ENCODE measurements at regions not wholly inside any gene's neighbourhood (a gene's known extent, or its start where the extent isn't known, plus 50 kb on each side); places are given as distances from the start of the nearest gene placed in this dataset.
A peak's percentile ranks its signal among the peaks of the same experiment; 100 is the strongest.

GRCh38 chr7:155913291-155913690 is 101.0 kb upstream of the SHH start:
- TF ChIP-seq CTCF (IDR thresholded peaks at IDR 0.05) (no peak), POLR2A (IDR thresholded peaks at IDR 0.05) (no peak)
- intact Hi-C loops (cut with DNase I), result no loop called here
- 78 to 84% methylated on average over 7 of the region's 7 CpGs for WGBS, 2 donors
- Histone ChIP-seq H3K4me3 (replicated peaks in 1 of 3) (no peak overlapping the region), H3K36me3 (no peaks in the 10 kb centered on the region), H3K4me1 (peaks cover 0 to under 1% of the 10 kb centered on the region in 2 donors), H3K27me3 (no peaks in the 10 kb centered on the region), H3K27ac (no peak overlapping the region), H3K9me3 (no peaks in the 10 kb centered on the region)
- no peak for DNase-seq

GRCh38 chr7:155911471-155912105 is 99.3 kb upstream of the SHH start:
- no peak for DNase-seq
- intact Hi-C loops (cut with DNase I), result no loop called here
- H3K4me3 ChIP-seq (replicated peaks in 1 of 3), result no peak overlapping the region
- no peaks in the 10 kb centered on the region for H3K27me3 ChIP-seq
- H3K4me1 ChIP-seq, result peaks cover 0 to 12% of the 10 kb centered on the region in 2 donors
- H3K27ac ChIP-seq, result no peak overlapping the region
- WGBS, 2 donors, result 67 to 73% methylated on average over 8 of the region's 8 CpGs
- no peaks in the 10 kb centered on the region for H3K9me3 ChIP-seq
- no peaks in the 10 kb centered on the region for H3K36me3 ChIP-seq
- TF ChIP-seq CTCF (IDR thresholded peaks at IDR 0.05) (no peak), POLR2A (IDR thresholded peaks at IDR 0.05) (no peak)

- WGBS, 2 donors, result 67 to 73% methylated on average over 7 to 9 of the region's 9 CpGs
- peaks cover 0 to 12% of the 10 kb centered on the region in 2 donors for H3K4me1 ChIP-seq
- H3K27ac ChIP-seq, result no peak overlapping the region
- no peaks in the 10 kb centered on the region for H3K36me3 ChIP-seq
- DNase-seq, result no peak
- H3K9me3 ChIP-seq, result no peaks in the 10 kb centered on the region
- H3K4me3 ChIP-seq (replicated peaks in 1 of 3), result no peak overlapping the region
- TF ChIP-seq POLR2A (IDR thresholded peaks at IDR 0.05) (no peak), CTCF (IDR thresholded peaks at IDR 0.05) (no peak)
- intact Hi-C loops (cut with DNase I), result no loop called here
- H3K27me3 ChIP-seq, result no peaks in the 10 kb centered on the region
These were observed 96.1 kb upstream of the SHH start for GRCh38 chr7:155908385-155908784.

- TF ChIP-seq POLR2A (IDR thresholded peaks at IDR 0.05) (no peak), CTCF (IDR thresholded peaks at IDR 0.05) (no peak)
- peak in 1 of 2 donors; percentile 53 for DNase-seq
- H3K4me3 ChIP-seq (replicated peaks in 1 of 3), result no peak overlapping the region
- H3K9me3 ChIP-seq, result no peaks in the 10 kb centered on the region
- peaks cover 0 to 12% of the 10 kb centered on the region in 2 donors for H3K4me1 ChIP-seq
- no peaks in the 10 kb centered on the region for H3K36me3 ChIP-seq
- no peaks in the 10 kb centered on the region for H3K27me3 ChIP-seq
- no peak overlapping the region for H3K27ac ChIP-seq
- 19 to 32% methylated on average over 8 of the region's 8 CpGs for WGBS, 2 donors
- intact Hi-C loops (cut with DNase I), result no loop called here
These were observed 95.4 kb upstream of the SHH start for GRCh38 chr7:155907450-155908200.

GRCh38 chr7:155901176-155901575 is 88.9 kb upstream of the SHH start:
- TF ChIP-seq CTCF (IDR thresholded peaks at IDR 0.05) (no peak), POLR2A (IDR thresholded peaks at IDR 0.05) (no peak)
- H3K4me3 ChIP-seq (replicated peaks in 1 of 3), result no peak overlapping the region
- intact Hi-C loops (cut with DNase I), result no loop called here
- H3K27ac ChIP-seq, result no peak overlapping the region
- no peaks in the 10 kb centered on the region for H3K4me1 ChIP-seq
- DNase-seq, result no peak
- no peaks in the 10 kb centered on the region for H3K9me3 ChIP-seq
- 89 to 95% methylated on average over 7 to 11 of the region's 11 CpGs for WGBS, 2 donors
- H3K36me3 ChIP-seq, result no peaks in the 10 kb centered on the region
- H3K27me3 ChIP-seq, result no peaks in the 10 kb centered on the region

Measured in thyroid gland (tissue), 4 donors.